C4-2B (cell line): ENCODE measurements at regions not wholly inside any gene's neighbourhood (a gene's known extent, or its start where the extent isn't known, plus 50 kb on each side); places are given as distances from the start of the nearest gene placed in this dataset.

Source experiments
- H3K27ac ChIP-seq: fragments of 450-650 bp; 2 replicates; pipeline ENCODE4 v1.5.1; 2017
- CTCF ChIP-seq: fragments of 450-650 bp; conservative IDR thresholded peaks from 2 replicates; pipeline ENCODE4 v1.5.1; 2017; ENCODE audit warnings: mild to moderate bottlenecking
- ZFX ChIP-seq: fragments of 450-650 bp; IDR thresholded peaks from 2 replicates; pipeline ENCODE4 v1.6.1; 2017

- TF ChIP-seq CTCF (no peak), ZFX (no peak)
- H3K27ac ChIP-seq, result no peak overlapping the region
These were observed 184.7 kb upstream of the HSF2 start for GRCh38 chr6:122214605-122215318.

- TF ChIP-seq CTCF (no peak), ZFX (no peak)
- H3K27ac ChIP-seq, result no peak overlapping the region
These were observed 179.2 kb upstream of the HSF2 start for GRCh38 chr6:122220254-122220653.

- TF ChIP-seq ZFX, result no peak
- no peak for TF ChIP-seq CTCF
- no peak overlapping the region for H3K27ac ChIP-seq
These were observed 176.7 kb upstream of the HSF2 start for GRCh38 chr6:122222761-122223160.

- TF ChIP-seq ZFX (no peak), CTCF (no peak)
- H3K27ac ChIP-seq, result no peak overlapping the region
These were observed 176.2 kb upstream of the HSF2 start for GRCh38 chr6:122223251-122223650.

- H3K27ac ChIP-seq, result no peak overlapping the region
- TF ChIP-seq ZFX (no peak), CTCF (no peak)
These were observed 160.6 kb upstream of the HSF2 start for GRCh38 chr6:122238861-122239260.

GRCh38 chr6:122246906-122247658 lies 152.4 kb upstream of the HSF2 start:
- TF ChIP-seq CTCF (no peak), ZFX (no peak)
- H3K27ac ChIP-seq, result no peak overlapping the region

- H3K27ac ChIP-seq, result no peak overlapping the region
- TF ChIP-seq CTCF, result no peak
- TF ChIP-seq ZFX, result no peak
These were observed 151.3 kb upstream of the HSF2 start for GRCh38 chr6:122248001-122248669.
